ENCODE measurements at regions not wholly inside any gene's neighbourhood (a gene's known extent, or its start where the extent isn't known, plus 50 kb on each side); places are given as distances from the start of the nearest gene placed in this dataset.
A peak's percentile ranks its signal among the peaks of the same experiment; 100 is the strongest.
"Not testable (repeated sequence)": the region's sequence is repeated elsewhere in the genome, so short reads cannot be mapped to it uniquely, and the experiment has no call there.

DNA sequence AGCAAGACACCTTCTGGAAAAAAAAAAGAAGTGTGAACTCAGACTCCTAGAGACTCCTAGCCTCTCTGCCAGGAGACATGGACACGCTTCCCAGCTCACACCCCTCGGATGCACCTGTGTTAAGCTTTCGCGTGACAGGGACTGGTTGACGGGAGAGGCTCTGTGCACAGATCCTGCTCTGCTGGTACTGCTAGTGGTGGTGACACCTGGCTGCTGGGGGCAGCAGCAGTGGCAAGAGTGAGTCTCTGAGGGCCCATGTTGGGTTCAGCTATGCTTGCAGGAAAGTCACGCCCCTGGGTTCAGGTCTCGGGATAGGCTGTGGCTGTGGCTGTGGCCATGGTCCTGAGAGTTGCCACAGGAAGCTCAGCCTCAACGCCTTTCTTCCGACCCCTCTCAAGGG lies 81.1 kb downstream of the XRCC2 start:
- no peak for DNase-seq

DNA sequence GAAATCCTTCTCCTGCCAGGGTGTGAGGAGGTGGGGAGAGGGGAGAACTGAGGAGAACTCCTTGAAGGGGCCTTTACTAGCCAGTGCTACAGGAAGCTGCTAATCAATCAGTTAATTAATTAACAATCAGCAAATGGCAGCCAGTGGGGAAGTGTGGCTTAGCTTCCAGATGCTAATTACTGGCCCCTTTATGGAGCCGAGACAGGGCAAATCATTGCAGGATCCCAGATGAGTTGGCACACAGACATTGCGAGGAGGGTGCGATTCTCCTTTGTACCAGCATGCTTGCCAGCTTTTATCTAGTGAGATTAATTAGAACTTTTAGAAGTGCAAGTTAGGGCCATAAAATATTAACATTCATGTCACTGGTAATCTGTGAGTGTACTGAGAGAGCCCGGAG lies 84.0 kb downstream of the XRCC2 start:
- DNase-seq, result no peak

DNA sequence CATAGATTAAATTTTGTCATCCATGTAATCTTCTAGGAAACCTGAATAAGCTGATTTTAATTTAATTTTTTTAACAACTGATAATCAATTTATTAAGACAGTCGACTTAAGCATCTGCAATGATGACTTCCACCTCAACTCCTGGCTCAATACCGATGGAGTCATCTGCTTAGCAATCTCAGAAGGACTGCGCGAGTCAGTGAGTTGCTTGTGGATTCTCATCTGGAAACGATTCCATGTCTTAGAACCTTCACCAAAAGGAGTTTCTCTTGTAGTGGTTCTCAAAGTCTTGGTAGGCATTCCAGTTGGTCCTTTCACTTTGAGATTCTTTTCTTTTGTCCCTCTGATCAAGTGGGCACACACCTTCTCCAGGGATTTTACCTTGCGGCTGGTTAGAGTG lies 85.5 kb downstream of the XRCC2 start:
- DNase-seq, result no peak

DNA sequence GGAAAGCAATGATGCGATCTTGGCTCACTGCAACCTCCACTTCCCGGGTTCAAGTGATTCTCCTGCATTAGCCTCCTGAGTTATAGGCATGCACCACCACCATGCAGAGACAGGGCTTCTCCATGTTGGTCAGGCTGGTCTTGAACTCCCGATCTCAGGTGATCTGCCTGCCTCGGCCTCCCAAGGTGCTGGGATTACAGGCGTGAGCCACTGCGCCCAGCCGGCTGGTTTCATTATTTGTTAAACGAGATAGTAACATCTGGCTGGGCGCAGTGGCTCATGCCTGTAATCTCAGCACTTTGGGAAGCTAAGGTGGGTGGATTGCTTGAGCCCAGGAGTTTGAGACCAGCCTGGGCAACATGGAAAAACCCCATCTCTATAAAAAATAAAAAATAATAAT lies 86.1 kb downstream of the XRCC2 start:
- DNase-seq, result not testable (repeated sequence)

DNA sequence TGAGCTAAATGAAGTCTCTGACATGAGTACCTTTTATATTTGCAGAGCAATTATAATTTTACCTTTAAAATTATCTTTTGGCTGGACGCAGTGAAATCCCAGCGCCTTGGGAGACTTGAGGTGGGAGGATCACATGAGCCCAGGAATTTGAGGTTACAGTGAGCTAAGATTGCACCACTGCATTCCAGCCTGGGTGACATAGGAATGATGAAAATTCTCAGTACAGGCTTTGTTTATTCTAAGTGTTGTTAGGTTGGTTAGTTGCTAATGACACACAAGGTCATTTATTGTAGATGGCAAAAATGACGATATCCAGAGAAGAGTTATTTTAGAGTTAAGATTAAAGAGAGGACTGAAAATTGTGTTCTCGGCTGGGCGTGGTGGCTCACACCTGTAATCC lies 87.6 kb downstream of the XRCC2 start:
- DNase-seq, result no peak

DNA sequence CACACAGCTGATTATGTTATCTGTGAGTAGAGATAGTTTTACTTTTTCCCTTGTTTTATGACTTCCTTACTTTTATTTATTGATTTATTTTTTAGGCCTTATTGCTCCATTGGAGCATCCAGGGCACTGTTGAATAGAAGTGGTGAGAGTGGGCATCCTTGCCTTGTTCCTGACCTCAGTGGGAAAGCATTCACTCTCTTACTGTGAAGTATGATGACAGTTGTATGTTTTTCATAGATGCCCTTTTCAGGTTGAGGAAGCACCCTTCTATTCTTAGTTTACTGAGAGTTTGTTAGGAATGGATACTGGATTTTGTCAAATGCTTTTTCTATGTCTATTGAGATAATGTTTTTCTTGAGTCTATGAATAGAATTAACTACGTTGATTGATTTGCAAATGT lies 88.6 kb downstream of the XRCC2 start:
- no peak for DNase-seq

DNA sequence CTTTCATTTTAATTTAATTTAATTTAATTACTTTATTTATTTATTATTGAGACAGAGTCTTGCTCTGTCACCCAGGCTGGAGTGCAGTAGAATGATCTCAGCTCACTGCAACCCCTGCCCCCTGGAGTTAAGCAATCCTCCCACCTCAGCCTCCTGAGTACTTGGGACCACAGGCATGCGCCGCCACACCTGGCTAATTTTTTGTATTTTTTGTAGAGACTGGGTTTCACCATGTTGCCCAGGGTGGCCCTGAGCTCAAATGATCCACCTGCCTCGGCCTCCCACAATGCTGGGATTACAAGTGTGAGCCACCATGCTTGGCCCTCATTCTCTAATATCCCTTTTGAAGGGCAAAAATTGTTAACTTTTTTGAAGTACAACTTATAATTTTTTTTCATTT lies 92.9 kb downstream of the XRCC2 start:
- DNase-seq, result no peak

DNA sequence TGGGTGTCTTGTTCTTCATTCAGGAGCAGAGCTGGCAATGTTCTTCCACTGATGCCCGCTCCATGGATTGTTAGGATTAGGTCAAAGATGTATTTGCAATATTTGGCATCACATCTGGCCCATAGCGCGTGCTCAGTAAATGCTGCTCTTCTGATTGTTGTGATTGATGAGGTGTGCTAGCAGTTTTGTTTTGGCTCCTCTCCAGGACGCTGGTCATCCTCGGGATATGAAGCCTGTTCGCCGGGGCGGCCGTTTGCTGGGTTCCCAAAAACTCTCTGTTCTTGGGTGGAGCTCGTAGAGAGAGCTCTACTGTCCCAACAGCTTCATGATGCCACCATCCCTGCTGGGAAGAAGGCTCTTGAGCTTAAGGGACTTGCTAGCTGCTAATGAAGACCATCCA lies 96.9 kb downstream of the XRCC2 start:
- DNase-seq, result no peak

DNA sequence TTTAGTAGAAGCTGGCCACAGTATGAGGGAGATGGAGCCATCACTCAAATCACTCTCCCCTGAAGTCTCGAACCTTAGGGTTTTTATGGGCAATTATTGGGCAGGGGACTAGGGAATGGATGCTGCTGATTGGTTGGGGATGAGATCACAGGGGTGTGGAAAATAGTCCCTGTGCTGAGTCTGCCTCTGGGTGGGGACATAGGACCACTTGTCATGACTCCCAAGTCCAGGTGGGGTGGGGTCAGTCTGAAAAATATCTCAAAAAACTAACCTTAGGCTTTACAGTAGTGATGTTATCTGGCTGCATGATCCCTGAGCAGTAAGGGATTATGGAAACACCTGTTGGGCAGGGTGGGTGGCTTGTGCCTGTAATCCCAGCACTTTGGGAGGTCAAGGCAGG lies 98.6 kb downstream of the XRCC2 start:
- no peak for DNase-seq

DNA sequence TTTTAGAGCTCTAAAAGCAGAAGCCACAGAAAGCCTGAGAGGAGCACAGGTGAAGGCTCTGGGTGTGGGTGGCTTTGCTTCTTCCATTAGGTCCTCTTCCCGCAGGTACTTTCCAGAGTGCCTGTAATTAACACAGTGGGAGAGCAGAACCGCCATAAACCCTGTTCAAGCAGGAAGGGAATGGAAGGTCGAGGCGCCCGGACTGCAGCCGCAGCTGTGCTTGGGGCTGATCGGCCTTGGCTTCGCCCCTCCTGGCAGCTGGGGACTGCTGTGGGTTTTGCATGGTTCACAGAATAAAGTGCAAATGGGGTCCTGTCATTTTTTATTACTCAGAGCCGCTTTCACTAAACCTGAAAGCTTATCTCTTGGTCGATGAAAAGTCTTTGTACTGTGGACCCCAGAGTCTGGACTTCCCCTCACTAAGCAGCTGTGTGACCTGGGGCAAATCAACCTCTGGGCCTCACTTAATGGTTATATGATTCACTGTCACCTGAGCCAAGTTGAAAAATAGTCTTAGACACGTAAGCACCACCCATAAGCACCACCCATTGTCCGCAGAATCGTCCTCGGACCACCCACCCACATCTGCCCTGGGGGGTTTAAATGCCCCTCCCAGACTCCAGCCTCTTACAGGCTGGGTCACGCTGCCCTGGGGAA lies 100.9 kb downstream of the XRCC2 start:
- DNase-seq, result peak in 2 of 3 donors; percentile 2 to 26

DNA sequence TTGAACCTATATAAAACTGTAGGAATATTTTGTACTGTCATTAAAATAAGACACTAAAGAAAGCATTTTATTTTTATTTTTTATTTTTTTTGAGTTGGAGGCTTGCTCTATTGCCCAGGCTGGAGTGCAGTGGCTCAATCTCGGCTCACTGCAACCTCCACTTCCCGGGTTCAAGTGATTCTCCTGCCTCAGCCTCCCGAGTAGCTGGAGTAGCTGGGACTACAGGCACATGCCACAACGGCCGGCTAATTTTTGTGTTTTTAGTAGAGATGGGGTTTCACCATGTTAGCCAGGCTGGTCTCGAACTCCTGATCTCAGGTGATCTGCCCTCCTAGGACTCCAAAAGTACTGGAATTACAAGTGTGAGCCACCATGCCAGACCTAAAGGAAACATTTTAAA lies 102.8 kb downstream of the XRCC2 start:
- not testable (repeated sequence) for DNase-seq

DNA sequence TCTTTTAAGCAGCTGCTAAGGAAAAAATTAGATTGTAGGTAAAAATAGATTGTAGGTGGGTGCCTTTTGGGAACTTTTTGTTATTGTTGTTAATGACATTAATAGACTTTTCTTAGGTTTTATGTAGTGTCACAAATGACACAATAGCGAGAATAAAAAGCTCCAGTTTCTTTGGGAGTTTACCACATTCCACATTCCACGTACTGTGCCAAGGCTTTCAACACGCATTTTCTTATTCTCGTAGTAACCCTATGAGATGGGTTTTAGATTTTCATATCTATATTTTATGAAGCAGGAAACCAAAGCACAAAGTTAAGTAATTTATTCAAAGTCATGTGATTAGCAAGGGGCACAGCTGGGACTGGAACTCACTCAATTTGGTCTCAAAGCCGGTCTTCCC lies 103.8 kb downstream of the XRCC2 start:
- DNase-seq, result no peak

DNA sequence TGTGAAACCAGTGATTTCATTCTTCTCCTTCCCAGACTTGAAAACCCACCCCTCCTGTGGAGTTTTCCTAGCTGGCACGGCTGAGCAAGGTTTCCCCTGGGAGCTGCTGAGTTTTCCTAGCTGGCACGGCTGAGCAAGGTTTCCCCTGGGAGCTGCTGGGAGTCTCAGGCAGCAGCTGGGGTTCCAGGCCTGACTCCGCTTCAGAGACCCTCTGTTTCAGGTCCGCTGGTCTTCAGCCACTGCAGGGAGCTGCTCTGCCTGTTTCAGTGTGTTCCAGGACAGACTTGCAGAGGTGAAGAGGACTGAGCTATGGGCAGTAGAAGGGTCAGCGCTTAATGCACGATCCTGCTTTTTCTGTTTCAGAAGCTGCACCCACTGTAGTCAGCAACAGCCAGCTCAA lies 104.9 kb downstream of the XRCC2 start:
- DNase-seq, result no peak

DNA sequence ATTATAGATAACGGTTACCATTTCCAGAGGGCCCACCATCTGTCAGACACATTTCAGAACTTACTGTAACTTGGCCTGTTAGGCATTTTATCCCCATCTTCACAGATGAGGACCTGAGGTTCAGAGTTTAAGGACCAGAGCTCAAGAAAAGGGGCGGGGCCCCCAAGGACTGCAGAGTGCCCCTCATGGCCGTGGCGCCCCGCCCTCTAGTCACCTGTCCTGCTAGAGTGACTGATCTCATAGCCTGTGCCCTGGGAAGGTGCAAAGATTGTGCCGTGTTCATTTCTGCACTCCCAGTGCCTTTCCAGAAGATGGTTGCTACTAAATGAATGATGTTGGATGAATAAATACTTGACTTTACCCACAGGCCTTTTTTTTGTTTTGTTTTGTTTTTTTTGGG lies 107.0 kb downstream of the XRCC2 start:
- DNase-seq, result no peak

DNA sequence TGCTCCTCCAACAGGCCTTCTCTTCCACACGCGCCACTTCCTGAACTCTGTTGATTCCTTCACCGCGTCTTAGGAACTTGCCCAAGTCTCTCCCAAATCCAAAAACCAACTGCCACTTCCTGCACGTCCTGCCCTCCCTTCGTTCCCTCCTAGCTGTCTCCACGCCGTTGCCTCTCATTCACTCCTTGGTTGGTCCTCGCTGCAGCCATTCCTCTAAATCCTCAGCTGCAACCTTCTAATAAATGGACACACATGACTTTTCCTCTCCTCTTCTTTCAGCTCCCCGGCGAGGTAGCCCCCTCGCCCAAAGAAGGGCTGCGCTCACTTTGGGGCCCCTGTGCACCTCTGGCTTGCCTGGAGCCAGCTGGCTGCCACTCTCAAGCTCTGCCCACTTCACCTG lies 110.2 kb downstream of the XRCC2 start:
- no peak for DNase-seq

DNA sequence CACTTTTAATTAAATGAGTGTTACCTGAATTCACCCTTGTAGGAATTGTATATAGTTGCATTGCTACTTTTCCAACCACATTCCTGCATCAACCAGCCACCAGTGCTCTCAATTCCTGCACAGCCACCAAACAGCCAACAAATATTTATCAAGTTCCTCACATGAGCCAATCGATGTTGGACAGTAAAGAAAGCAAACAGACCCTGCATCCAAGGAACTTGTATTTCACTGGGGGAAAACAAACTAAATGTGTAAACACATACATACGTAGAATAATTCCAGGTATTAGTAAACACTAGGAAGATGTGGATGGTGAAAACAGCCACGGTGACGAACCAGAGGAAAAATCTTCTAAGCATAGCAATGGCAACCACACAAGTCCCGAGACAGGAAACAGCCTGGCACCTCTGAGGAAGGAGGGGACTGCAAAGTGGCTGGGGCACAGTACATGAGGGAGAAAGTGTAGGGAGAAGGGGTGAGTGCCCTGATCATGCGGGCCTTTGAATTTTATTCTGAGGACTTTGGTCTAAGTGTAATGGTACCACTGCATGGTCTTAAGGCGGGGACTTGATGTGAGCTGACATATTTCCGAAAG lies 111.2 kb downstream of the XRCC2 start:
- no peak for DNase-seq

DNA sequence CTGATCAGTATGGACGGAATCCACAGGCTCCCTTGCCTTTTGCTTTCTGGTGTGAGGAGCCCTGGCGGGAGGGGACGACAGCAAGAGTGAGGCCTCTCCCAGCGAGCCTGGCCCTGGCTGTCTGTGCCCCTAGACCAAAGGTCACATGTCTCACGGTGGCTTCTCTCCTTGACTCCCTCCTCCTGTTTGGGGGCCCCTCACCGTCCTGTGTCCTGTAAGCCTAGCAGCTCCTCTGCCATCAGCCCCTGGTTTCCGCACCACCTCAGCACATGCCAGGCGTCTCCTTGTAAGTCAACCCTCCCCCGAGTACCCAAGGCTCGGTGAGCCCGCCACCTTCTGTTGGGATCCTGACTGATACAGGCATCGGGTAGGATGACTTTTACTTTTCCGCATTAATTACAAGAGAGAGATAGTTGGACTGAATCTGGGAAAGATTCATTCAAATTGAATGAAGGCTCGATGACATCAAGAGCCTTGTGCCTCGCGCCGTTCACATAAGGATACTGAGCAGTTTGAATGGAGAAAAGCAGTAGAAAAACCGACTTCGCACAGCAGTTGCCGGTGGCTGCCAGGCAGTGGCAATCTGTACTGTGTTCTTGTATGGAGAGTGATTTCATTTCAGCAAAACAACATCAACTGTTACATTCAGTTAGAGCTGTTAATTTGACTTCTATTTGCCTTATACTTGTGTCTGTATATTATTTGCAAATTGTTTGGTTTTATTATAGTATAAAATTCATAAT lies 119.8 kb downstream of the XRCC2 start:
- DNase-seq, result no peak

DNA sequence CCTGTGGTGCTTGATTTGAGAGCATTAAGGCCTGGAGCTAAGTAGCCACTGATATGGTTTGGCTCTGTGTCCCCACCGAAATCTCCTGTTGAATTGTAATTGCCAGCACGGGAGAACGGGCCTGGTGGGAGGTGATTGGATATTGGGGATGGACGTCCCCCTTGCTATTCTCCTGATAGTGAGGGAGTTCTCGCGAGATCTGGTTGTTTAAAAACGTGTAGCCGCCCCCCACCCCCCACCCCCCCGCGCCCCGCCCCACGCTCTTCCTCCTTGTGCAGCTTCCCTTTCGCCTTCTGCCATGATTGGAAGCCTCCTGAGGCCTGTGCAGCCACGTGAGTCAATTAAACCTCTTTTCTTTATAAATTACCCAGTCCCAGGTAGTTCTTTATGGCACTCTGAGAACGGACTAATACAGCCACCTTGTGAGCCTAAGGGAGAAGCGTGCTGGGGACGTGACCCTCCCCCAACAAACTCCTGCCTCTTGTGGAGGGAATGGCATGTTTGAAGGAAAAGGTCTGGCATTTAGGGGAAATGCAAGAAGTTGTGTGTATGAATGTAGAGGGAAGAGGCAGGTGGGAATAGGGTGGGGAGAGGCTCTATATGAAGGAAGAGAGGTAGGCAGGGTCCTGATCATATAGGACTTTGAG lies 118.0 kb upstream of the KMT2C start:
- DNase-seq, result no peak

DNA sequence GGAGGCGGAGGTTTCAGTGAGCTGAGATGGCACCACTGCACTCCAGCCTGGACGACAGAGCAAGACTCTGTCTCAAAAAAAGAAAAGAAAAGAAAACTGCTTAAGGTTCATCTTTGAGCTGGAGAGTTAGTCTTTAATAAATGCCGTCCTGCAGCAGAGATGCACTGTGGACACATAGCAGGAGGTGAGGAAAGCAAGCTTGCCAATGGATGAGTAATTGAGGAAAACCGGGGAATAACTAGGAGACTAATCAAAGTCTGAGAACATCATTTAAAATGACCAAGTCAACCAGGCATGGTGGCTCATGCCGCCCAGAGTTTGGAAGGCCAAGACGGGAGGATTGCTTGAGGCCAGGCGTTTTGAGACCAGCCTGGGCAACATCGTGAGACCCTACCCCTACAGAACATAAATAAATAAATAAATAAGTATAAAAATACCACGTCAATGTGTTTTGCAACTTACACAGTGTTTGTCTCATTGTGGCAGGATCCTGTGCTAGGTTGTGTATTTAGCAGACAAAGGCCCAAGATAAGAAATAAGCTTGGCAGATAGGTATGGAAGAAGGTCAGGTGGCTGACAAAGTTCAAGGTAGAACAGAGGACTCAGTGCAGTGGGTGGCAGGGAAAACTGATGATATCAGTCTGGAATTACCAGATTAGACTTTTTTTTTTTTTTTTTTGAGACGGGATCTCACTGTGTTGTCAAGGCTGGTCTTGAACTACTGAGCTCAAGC lies 115.7 kb upstream of the KMT2C start:
- no peak for DNase-seq

DNA sequence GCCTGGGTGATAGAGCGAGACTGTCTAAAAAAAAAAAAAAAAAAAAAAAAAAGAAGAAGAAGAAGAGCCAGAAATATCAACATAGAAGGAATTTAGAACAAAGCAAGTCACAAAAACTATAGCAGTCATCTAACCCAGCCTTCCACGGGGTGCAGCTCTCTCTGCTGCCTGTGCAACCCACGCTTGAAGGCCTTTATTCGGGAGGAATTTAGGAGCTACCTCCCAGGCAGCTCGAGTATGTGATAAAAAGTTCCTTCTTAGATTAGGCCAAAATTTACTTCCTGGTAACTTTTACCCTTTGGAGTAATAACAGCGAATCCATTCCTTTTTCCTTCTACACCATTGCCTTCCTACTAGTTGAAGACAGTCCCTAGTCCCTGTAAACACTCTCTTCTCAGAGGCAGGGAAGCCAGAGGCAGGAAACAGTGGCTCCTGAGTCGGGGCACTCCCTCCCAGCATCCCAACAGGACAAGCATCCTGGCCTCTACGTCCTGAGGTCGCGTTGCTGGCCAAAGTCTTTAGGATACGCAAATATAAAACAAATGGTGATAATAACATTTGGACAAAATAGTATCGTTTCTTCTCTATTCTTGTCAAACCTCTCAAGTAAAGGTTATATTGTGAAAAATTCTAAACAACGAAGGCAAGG lies 109.3 kb upstream of the KMT2C start:
- no peak for DNase-seq

DNA sequence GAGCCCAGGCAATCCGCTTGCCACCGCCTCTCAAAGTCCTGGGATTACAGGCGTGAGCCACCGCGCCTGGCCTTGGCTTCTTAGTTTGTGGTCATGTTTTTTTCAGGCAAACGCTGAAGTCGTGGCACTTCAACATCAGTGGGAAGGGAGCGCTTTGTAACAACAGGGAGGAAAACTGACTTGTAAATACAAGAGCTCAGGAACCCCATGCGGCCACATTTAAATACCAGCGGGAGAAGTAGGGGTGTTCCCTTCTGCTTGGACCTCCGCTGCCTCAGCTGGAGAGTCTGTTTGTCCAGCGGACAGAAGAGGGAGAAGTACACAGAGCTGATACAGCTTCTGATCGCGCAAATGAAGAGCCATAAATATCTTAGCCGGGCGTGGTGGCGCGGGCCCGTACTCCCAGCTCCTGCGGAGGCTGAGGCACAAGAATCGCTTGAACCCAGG lies 108.7 kb upstream of the KMT2C start:
- no peak for DNase-seq

DNA sequence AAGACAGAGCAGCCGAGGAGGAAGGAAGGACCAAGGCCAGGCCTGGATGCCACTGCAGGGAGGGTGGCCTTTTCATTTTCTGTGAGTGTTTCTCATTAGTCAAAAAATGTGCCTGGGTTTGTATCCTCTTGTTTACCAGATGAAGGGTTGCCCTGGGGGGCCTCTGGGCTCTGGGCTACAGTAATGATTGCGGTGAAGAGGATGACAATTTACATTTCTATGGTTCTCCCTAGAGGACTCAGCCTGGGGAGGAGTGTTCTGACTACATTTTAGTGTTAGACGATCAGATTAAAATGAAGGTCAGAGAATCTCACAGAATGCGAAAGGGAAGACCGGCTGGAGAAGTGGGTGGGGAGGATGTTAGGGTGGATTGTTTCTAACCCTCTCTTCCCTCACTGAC lies 108.0 kb upstream of the KMT2C start:
- peak in 1 of 3 donors; percentile 10 for DNase-seq
